WTC11 (cell line): ENCODE measurements at regions not wholly inside any gene's neighbourhood (a gene's known extent, or its start where the extent isn't known, plus 50 kb on each side); places are given as distances from the start of the nearest gene placed in this dataset.

Source experiments
- ATAC-seq: fragments of 200-7000 bp; cut with Tn5 transposase; 2 replicates; pipeline ENCODE4 v1.10.0; 2021; ENCODE audit warnings: mild to moderate bottlenecking, moderate library complexity
- CTCF ChIA-PET: fragments of 300-600 bp; sonication (Branson Sonifier 250); formaldehyde crosslinking; loops from one replicate; lab custom pipeline; 2021; ENCODE audit warnings: antibody characterized with exemption; lab: Charles Lee
- POLR2A ChIA-PET: fragments of 350-600 bp; sonication (Branson Sonifier 250); formaldehyde crosslinking; loops from one replicate; lab custom pipeline; 2021; ENCODE audit warnings: antibody characterized with exemption; lab: Charles Lee
- DNase-seq: peaks from one replicate; pipeline ENCODE4 v3.0.0; 2021; ENCODE audit warnings: low spot score
- H3K27ac Mint-ChIP-seq: 2 replicates; pipeline ENCODE4 v1.8.0; 2021; ENCODE audit warnings: mixed read lengths
- H3K27me3 Mint-ChIP-seq: 2 replicates; pipeline ENCODE4 v1.8.0; 2021; ENCODE audit warnings: low read depth, mild to moderate bottlenecking, moderate library complexity, mixed read lengths
- H3K36me3 Mint-ChIP-seq: 2 replicates; pipeline ENCODE4 v1.8.0; 2021; ENCODE audit warnings: mixed read lengths
- H3K4me1 Mint-ChIP-seq: 2 replicates; pipeline ENCODE4 v1.8.0; 2022; ENCODE audit warnings: mixed read lengths
- H3K4me3 Mint-ChIP-seq: 2 replicates; pipeline ENCODE4 v1.8.0; 2021; ENCODE audit warnings: mild to moderate bottlenecking, moderate library complexity, mixed read lengths
- H3K9me3 Mint-ChIP-seq: 2 replicates; pipeline ENCODE4 v1.8.0; 2021; ENCODE audit warnings: mixed read lengths
- ESRRA ChIP-seq: sonication (generic); formaldehyde crosslinking; IDR thresholded peaks from 2 replicates; pipeline ENCODE4 v1.8.1; 2022; ENCODE audit warnings: mild to moderate bottlenecking, missing genetic modification reagents, borderline replicate concordance
- FOXJ3 ChIP-seq: sonication (generic); formaldehyde crosslinking; IDR thresholded peaks from 2 replicates; pipeline ENCODE4 v1.9.0; 2021; ENCODE audit warnings: missing genetic modification reagents, mild to moderate bottlenecking, borderline replicate concordance
- GTF2I ChIP-seq: fragments of 250-450 bp; sonication (Bioruptor Pico); conservative IDR thresholded peaks from 2 replicates; pipeline ENCODE4 v1.4.0; 2021; ENCODE audit warnings: mild to moderate bottlenecking
- RELA ChIP-seq: sonication (generic); formaldehyde crosslinking; IDR thresholded peaks from 2 replicates; pipeline ENCODE4 v1.8.1; 2022; ENCODE audit warnings: missing genetic modification reagents, mild to moderate bottlenecking, borderline replicate concordance
- SMAD3 ChIP-seq: sonication (generic); formaldehyde crosslinking; IDR thresholded peaks from 2 replicates; pipeline ENCODE4 v1.8.0; 2022; ENCODE audit warnings: missing genetic modification reagents, mild to moderate bottlenecking, borderline replicate concordance
- ZNF232 ChIP-seq: sonication (generic); formaldehyde crosslinking; IDR thresholded peaks from 2 replicates; pipeline ENCODE4 v1.8.0; 2022; ENCODE audit warnings: mild to moderate bottlenecking, missing genetic modification reagents
- TF ChIP-seq, protein P1 (sequence below): sonication (generic); formaldehyde crosslinking; IDR thresholded peaks from 2 replicates; pipeline ENCODE4 v1.8.0; 2022; ENCODE audit warnings: mild to moderate bottlenecking, missing genetic modification reagents
- TF ChIP-seq, protein P2 (sequence below): fragments of 250-450 bp; sonication (Bioruptor Pico); conservative IDR thresholded peaks from 2 replicates; pipeline ENCODE4 v1.9.0; 2021; ENCODE audit warnings: mild to moderate bottlenecking
- TF ChIP-seq, protein P3 (sequence below): fragments of 250-450 bp; sonication (Bioruptor Pico); IDR thresholded peaks from 2 replicates; pipeline ENCODE4 v1.9.0; 2021; ENCODE audit warnings: mild to moderate bottlenecking
- TF ChIP-seq, protein P4 (sequence below): sonication (generic); formaldehyde crosslinking; IDR thresholded peaks from 2 replicates; pipeline ENCODE4 v1.8.0; 2022; ENCODE audit warnings: mild to moderate bottlenecking, missing genetic modification reagents
- TF ChIP-seq, protein P5 (sequence below): sonication (generic); formaldehyde crosslinking; IDR thresholded peaks from 2 replicates; pipeline ENCODE4 v1.8.0; 2022; ENCODE audit warnings: mild to moderate bottlenecking, missing genetic modification reagents
- TF ChIP-seq, protein P6 (sequence below): sonication (generic); formaldehyde crosslinking; IDR thresholded peaks from 2 replicates; pipeline ENCODE4 v1.8.0; 2022; ENCODE audit warnings: missing genetic modification reagents

DNA sequence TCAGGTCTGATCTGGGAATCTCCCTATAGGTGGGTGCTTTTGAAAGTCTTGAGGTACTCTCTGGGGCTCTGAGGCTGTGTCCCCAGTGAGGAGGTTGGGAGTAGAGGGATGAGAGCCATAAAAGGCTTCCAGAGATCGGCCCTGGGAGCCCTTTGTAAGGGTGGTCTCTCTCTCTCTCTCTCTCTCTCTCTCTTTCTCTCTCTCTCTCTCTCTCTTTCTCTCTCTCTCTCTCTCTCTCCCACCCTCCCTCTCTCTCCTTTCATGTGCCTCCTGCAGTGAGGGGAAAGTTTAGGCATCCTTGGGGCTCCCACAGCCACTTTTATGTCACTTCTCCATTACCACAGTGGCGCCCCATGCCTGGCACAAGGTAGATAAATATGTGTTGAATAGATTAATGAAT lies 271.3 kb upstream of the N4BP1 start (continued):
- TF ChIP-seq SMAD3 (CRISPR knock-in tag) (no peak), FOXJ3 (CRISPR knock-in tag) (no peak)
- TF ChIP-seq, protein P1, sequence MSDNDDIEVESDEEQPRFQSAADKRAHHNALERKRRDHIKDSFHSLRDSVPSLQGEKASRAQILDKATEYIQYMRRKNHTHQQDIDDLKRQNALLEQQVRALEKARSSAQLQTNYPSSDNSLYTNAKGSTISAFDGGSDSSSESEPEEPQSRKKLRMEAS (CRISPR knock-in tag) = no peak
- TF ChIP-seq, protein P2, sequence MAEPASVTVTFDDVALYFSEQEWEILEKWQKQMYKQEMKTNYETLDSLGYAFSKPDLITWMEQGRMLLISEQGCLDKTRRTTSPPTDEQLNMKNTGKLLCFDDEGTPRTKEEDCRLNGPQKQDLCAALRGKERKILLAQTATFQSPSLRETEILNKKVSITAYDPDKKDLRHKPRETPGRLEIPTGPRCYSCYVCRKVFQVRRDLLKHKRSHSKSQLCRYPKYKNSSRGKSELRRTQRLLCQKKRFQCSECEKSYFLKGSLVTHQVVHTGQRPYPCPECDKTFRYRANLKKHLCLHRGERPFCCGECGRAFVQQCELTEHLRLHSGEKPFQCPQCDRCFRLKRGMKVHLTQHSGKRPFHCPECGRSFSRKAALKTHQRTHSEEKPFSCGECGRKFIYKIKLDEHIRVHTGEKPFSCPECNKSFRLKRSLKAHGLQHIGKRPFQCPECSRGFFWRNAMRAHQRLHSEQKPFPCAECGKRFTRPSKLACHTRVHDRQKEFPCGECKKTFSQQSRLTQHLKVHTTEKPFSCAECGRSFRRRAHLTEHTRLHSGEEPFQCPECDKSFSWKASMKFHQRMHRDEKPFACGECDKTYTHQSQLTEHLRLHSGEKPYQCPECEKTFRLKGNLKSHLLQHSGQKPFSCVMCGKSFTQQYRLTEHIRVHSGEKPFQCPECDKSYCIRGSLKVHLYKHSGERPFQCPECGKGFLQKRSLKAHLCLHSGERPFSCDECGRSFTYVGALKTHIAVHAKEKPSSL (CRISPR knock-in tag) = no peak
- TF ChIP-seq, all 79 proteins: peak for 0

DNA sequence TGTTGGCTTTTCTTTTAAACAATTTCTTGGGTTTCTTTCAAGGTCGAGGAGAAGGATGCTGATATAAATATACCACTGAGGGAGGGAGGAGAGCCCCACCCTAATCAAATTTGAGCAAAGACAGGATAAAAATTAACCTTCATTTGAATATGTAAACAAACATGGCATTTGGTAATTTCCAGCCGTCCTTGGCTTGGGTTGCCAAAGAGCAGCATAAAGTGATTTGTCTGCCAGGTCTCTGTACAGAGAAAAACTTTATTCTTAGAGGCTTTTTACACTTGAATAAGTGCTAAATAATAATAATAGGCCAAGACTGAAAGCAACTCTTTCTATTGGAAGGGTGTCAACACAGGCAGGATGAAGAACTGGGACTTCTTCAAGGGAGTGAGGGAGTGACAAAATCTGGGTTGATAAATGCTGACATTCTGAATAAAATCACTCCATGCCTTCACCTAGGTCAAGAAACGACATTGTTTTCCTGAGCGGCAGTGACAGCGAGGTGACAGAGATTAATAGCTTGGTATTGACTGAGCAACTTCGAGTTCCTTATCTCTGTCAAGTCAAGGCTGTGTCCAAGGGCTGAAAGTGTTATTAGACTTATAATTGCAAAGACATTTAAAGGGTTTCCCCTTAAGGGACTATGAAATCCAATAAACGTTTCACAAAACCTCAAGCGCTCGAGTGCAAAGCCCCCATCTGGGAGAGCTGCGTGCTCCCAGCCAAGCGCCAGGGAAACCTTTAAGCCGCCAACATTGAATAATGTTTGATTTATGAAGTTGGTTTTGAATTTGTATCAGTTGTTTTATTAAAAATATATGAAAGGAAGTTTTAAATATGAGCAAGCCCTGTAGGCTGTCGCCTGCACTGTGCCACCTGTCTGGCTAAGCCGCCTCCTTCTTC lies 269.5 kb upstream of the N4BP1 start:
- H3K9me3 Mint-ChIP-seq = no peaks in the 10 kb centered on the region
- no peaks in the 10 kb centered on the region for H3K36me3 Mint-ChIP-seq
- POLR2A ChIA-PET = no interaction called here
- TF ChIP-seq, protein P3, sequence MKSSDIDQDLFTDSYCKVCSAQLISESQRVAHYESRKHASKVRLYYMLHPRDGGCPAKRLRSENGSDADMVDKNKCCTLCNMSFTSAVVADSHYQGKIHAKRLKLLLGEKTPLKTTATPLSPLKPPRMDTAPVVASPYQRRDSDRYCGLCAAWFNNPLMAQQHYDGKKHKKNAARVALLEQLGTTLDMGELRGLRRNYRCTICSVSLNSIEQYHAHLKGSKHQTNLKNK = no peak
- TF ChIP-seq, protein P4, sequence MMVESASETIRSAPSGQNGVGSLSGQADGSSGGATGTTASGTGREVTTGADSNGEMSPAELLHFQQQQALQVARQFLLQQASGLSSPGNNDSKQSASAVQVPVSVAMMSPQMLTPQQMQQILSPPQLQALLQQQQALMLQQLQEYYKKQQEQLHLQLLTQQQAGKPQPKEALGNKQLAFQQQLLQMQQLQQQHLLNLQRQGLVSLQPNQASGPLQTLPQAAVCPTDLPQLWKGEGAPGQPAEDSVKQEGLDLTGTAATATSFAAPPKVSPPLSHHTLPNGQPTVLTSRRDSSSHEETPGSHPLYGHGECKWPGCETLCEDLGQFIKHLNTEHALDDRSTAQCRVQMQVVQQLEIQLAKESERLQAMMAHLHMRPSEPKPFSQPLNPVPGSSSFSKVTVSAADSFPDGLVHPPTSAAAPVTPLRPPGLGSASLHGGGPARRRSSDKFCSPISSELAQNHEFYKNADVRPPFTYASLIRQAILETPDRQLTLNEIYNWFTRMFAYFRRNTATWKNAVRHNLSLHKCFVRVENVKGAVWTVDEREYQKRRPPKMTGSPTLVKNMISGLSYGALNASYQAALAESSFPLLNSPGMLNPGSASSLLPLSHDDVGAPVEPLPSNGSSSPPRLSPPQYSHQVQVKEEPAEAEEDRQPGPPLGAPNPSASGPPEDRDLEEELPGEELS (CRISPR knock-in tag) = no peak
- no peak for TF ChIP-seq ZNF232
- TF ChIP-seq, protein P5, sequence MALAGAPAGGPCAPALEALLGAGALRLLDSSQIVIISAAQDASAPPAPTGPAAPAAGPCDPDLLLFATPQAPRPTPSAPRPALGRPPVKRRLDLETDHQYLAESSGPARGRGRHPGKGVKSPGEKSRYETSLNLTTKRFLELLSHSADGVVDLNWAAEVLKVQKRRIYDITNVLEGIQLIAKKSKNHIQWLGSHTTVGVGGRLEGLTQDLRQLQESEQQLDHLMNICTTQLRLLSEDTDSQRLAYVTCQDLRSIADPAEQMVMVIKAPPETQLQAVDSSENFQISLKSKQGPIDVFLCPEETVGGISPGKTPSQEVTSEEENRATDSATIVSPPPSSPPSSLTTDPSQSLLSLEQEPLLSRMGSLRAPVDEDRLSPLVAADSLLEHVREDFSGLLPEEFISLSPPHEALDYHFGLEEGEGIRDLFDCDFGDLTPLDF (CRISPR knock-in tag) = no peak
- no peak for TF ChIP-seq RELA (CRISPR knock-in tag)
- H3K4me3 Mint-ChIP-seq = no peak overlapping the region
- H3K27ac Mint-ChIP-seq = no peak overlapping the region
- H3K27me3 Mint-ChIP-seq = no peaks in the 10 kb centered on the region
- no peak for ATAC-seq
- H3K4me1 Mint-ChIP-seq = no peaks in the 10 kb centered on the region
- CTCF ChIA-PET = no interaction called here
- DNase-seq = no peak

DNA sequence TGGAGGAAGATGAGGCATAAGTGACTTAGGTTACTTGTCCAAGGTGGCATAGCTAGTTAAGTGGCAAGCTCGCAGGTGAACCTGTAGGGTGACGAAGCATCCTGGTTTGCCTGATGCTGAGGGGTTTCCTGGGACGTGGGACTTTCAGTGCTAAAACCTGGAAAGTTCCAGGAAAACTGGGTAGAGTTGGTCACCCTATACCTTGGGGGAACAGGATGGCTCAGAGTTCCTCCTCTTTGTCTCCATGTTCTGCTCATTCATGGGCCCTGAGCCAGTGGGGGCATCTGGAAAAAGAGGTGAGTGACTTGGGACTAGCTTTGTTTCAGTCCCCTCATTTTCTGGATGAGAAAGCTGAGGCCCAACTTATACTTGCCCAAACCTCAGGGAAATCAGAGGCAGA lies 268.0 kb upstream of the N4BP1 start:
- no peaks in the 10 kb centered on the region for H3K27me3 Mint-ChIP-seq
- TF ChIP-seq ESRRA (CRISPR knock-in tag) (no peak), GTF2I (CRISPR knock-in tag) (no peak)
- TF ChIP-seq, protein P6, sequence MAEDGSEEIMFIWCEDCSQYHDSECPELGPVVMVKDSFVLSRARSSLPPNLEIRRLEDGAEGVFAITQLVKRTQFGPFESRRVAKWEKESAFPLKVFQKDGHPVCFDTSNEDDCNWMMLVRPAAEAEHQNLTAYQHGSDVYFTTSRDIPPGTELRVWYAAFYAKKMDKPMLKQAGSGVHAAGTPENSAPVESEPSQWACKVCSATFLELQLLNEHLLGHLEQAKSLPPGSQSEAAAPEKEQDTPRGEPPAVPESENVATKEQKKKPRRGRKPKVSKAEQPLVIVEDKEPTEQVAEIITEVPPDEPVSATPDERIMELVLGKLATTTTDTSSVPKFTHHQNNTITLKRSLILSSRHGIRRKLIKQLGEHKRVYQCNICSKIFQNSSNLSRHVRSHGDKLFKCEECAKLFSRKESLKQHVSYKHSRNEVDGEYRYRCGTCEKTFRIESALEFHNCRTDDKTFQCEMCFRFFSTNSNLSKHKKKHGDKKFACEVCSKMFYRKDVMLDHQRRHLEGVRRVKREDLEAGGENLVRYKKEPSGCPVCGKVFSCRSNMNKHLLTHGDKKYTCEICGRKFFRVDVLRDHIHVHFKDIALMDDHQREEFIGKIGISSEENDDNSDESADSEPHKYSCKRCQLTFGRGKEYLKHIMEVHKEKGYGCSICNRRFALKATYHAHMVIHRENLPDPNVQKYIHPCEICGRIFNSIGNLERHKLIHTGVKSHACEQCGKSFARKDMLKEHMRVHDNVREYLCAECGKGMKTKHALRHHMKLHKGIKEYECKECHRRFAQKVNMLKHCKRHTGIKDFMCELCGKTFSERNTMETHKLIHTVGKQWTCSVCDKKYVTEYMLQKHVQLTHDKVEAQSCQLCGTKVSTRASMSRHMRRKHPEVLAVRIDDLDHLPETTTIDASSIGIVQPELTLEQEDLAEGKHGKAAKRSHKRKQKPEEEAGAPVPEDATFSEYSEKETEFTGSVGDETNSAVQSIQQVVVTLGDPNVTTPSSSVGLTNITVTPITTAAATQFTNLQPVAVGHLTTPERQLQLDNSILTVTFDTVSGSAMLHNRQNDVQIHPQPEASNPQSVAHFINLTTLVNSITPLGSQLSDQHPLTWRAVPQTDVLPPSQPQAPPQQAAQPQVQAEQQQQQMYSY (CRISPR knock-in tag) = no peak
- DNase-seq (no peak), ATAC-seq (no peak)
- POLR2A ChIA-PET = no interaction called here
- H3K36me3 Mint-ChIP-seq = no peaks in the 10 kb centered on the region
- H3K27ac Mint-ChIP-seq = no peak overlapping the region
- H3K4me1 Mint-ChIP-seq = no peaks in the 10 kb centered on the region
- H3K9me3 Mint-ChIP-seq = no peaks in the 10 kb centered on the region
- no peak overlapping the region for H3K4me3 Mint-ChIP-seq
- CTCF ChIA-PET = no interaction called here
